ENCODE measurements at regions not wholly inside any gene's neighbourhood (a gene's known extent, or its start where the extent isn't known, plus 50 kb on each side); places are given as distances from the start of the nearest gene placed in this dataset.

GRCh38 chr20:52552181-52552872 is 360.7 kb upstream of the ZFP64 start:
- POLR2A ChIA-PET (ENCODE audit: low non-redundant PET): no interaction called here
- DNase-seq (ENCODE audit: low spot score): peak; percentile 80
- no peak for TF ChIP-seq CTCF (conservative IDR thresholded peaks at IDR 0.05; ENCODE audit: low read depth)
- CTCF ChIA-PET: no interaction called here
- peak overlapping the region; percentile 33; the same call in 1 of the 2 replicates for H3K27ac ChIP-seq

GRCh38 chr20:52542131-52542530 is 350.6 kb upstream of the ZFP64 start:
- ChIA-PET POLR2A (ENCODE audit: low non-redundant PET) (no interaction called here), CTCF (interaction anchor here (0.6 kb wide), 2 partner anchors 40 to 136 kb away, joined by 3 read pairs; no protein-coding TSS in a partner anchor)
- H3K27ac ChIP-seq: no peak overlapping the region
- DNase-seq (ENCODE audit: low spot score): no peak
- TF ChIP-seq CTCF (conservative IDR thresholded peaks at IDR 0.05; ENCODE audit: low read depth): no peak

- POLR2A ChIA-PET (ENCODE audit: low non-redundant PET): no interaction called here
These were observed 348.9 kb upstream of the ZFP64 start for GRCh38 chr20:52540509-52540908.

GRCh38 chr20:52539891-52540290 is 348.3 kb upstream of the ZFP64 start:
- DNase-seq (ENCODE audit: low spot score): no peak
- H3K27ac ChIP-seq: no peak overlapping the region
- ChIA-PET POLR2A (ENCODE audit: low non-redundant PET) (no interaction called here), CTCF (interaction anchor here (0.5 kb wide), 1 partner anchor 24 kb away, joined by 3 read pairs; no protein-coding TSS in a partner anchor)
- no peak for TF ChIP-seq CTCF (conservative IDR thresholded peaks at IDR 0.05; ENCODE audit: low read depth)

More at GRCh38 chr20:52540509-52540908, 348.9 kb upstream of the ZFP64 start:
- CTCF ChIA-PET: interaction anchor here (0.5 kb wide), 1 partner anchor 25 kb away, joined by 3 read pairs; no protein-coding TSS in a partner anchor
- no peak overlapping the region for H3K27ac ChIP-seq
- TF ChIP-seq CTCF (conservative IDR thresholded peaks at IDR 0.05; ENCODE audit: low read depth): no peak
- no peak for DNase-seq (ENCODE audit: low spot score)

GRCh38 chr20:52536841-52537400 is 345.3 kb upstream of the ZFP64 start:
- POLR2A ChIA-PET (ENCODE audit: low non-redundant PET): no interaction called here
- no peak for DNase-seq (ENCODE audit: low spot score)

GRCh38 chr20:52536040-52536439 is 344.5 kb upstream of the ZFP64 start:
- no peak overlapping the region for H3K27ac ChIP-seq
- no peak for TF ChIP-seq CTCF (conservative IDR thresholded peaks at IDR 0.05; ENCODE audit: low read depth)
- ChIA-PET POLR2A (ENCODE audit: low non-redundant PET) (no interaction called here), CTCF (no interaction called here)
- DNase-seq (ENCODE audit: low spot score): no peak

More at GRCh38 chr20:52536841-52537400, 345.3 kb upstream of the ZFP64 start:
- H3K27ac ChIP-seq: no peak overlapping the region
- no peak for TF ChIP-seq CTCF (conservative IDR thresholded peaks at IDR 0.05; ENCODE audit: low read depth)
- CTCF ChIA-PET: no interaction called here

Data from RWPE1 (cell line).